ENCODE measurements at regions not wholly inside any gene's neighbourhood (a gene's known extent, or its start where the extent isn't known, plus 50 kb on each side); places are given as distances from the start of the nearest gene placed in this dataset.
"Not testable (repeated sequence)": the region's sequence is repeated elsewhere in the genome, so short reads cannot be mapped to it uniquely, and the experiment has no call there.

- no peak for DNase-seq (ENCODE audit: extremely low read depth in 1 of 2, low read depth in 1 of 2)
Measured at GRCh38 chr3:10623578-10624275, 118.3 kb upstream of the ATP2B2 start.

- DNase-seq (ENCODE audit: extremely low read depth in 1 of 2, low read depth in 1 of 2), result no peak
Measured at GRCh38 chr3:10625323-10625722, 119.9 kb upstream of the ATP2B2 start.

GRCh38 chr3:10627884-10628572, 122.6 kb upstream of the ATP2B2 start:
- DNase-seq (ENCODE audit: extremely low read depth in 1 of 2, low read depth in 1 of 2), result no peak

- DNase-seq (ENCODE audit: extremely low read depth in 1 of 2, low read depth in 1 of 2), result no peak
Measured at GRCh38 chr3:10628891-10629670, 123.7 kb upstream of the ATP2B2 start.

GRCh38 chr3:10629671-10630040, 124.3 kb upstream of the ATP2B2 start:
- DNase-seq (ENCODE audit: extremely low read depth in 1 of 2, low read depth in 1 of 2), result no peak

GRCh38 chr3:10631224-10631623, 125.8 kb upstream of the ATP2B2 start:
- DNase-seq (ENCODE audit: extremely low read depth in 1 of 2, low read depth in 1 of 2), result no peak

GRCh38 chr3:10632125-10632524, 126.7 kb upstream of the ATP2B2 start:
- DNase-seq (ENCODE audit: extremely low read depth in 1 of 2, low read depth in 1 of 2), result no peak

GRCh38 chr3:10632741-10633140, 127.4 kb upstream of the ATP2B2 start:
- no peak for DNase-seq (ENCODE audit: extremely low read depth in 1 of 2, low read depth in 1 of 2)

- no peak for DNase-seq (ENCODE audit: extremely low read depth in 1 of 2, low read depth in 1 of 2)
Measured at GRCh38 chr3:10635446-10636076, 130.2 kb upstream of the ATP2B2 start.

- no peak for DNase-seq (ENCODE audit: extremely low read depth in 1 of 2, low read depth in 1 of 2)
Measured at GRCh38 chr3:10637342-10637741, 132.0 kb upstream of the ATP2B2 start.

GRCh38 chr3:10638466-10638865, 133.1 kb upstream of the ATP2B2 start:
- no peak for DNase-seq (ENCODE audit: extremely low read depth in 1 of 2, low read depth in 1 of 2)

GRCh38 chr3:10641760-10642159, 136.4 kb upstream of the ATP2B2 start:
- no peak for DNase-seq (ENCODE audit: extremely low read depth in 1 of 2, low read depth in 1 of 2)

GRCh38 chr3:10644189-10644588, 138.8 kb upstream of the ATP2B2 start:
- DNase-seq (ENCODE audit: extremely low read depth in 1 of 2, low read depth in 1 of 2), result no peak

- DNase-seq (ENCODE audit: extremely low read depth in 1 of 2, low read depth in 1 of 2), result no peak
Measured at GRCh38 chr3:10645800-10646199, 140.4 kb upstream of the ATP2B2 start.

GRCh38 chr3:10646531-10647335, 141.3 kb upstream of the ATP2B2 start:
- no peak for DNase-seq (ENCODE audit: extremely low read depth in 1 of 2, low read depth in 1 of 2)

- no peak for DNase-seq (ENCODE audit: extremely low read depth in 1 of 2, low read depth in 1 of 2)
Measured at GRCh38 chr3:10647376-10647775, 142.0 kb upstream of the ATP2B2 start.

- DNase-seq (ENCODE audit: extremely low read depth in 1 of 2, low read depth in 1 of 2), result no peak
Measured at GRCh38 chr3:10648181-10648580, 142.8 kb upstream of the ATP2B2 start.

- DNase-seq (ENCODE audit: extremely low read depth in 1 of 2, low read depth in 1 of 2), result not testable (repeated sequence)
Measured at GRCh38 chr3:10649463-10649862, 144.1 kb upstream of the ATP2B2 start.

GRCh38 chr3:10651506-10651905, 146.1 kb upstream of the ATP2B2 start:
- DNase-seq (ENCODE audit: extremely low read depth in 1 of 2, low read depth in 1 of 2), result no peak

GRCh38 chr3:10653241-10653640, 147.9 kb upstream of the ATP2B2 start:
- DNase-seq (ENCODE audit: extremely low read depth in 1 of 2, low read depth in 1 of 2), result no peak
